Right lobe of liver (tissue), 6 donors: ENCODE measurements at regions not wholly inside any gene's neighbourhood (a gene's known extent, or its start where the extent isn't known, plus 50 kb on each side); places are given as distances from the start of the nearest gene placed in this dataset.

Source experiments
- ATAC-seq, 4 donors: fragments of 200-7000 bp; cut with Tn5 transposase; one replicate each; pipeline ENCODE4 v1.9.1; 2020; ENCODE audit warnings: mild to moderate bottlenecking in 4 of 4, moderate library complexity in 4 of 4
- DNase-seq, 3 donors: peaks; one replicate each; pipeline ENCODE4 v3.0.0-alpha.2; 2020
- H3K27ac ChIP-seq, 3 donors: fragments of 200-600 bp; one replicate each; pipeline ENCODE4 v1.8.0; 2022
- H3K27me3 ChIP-seq, 2 donors: fragments of 200-600 bp; one replicate each; pipeline ENCODE4 v1.8.0; 2022
- H3K36me3 ChIP-seq, 4 donors: fragments of 200-600 bp; sonication (generic) in 1 of 4; one replicate each; pipeline versions ENCODE4 v1.5.1 to v1.8.0; 2017 to 2022; ENCODE audit warnings: control low read depth in 1 of 4
- H3K4me1 ChIP-seq, 4 donors: fragments of 200-600 bp; sonication (generic) in 1 of 4; one replicate each; pipeline versions ENCODE4 v1.5.1 to v1.8.0; 2017 to 2022; ENCODE audit warnings: control low read depth in 1 of 4
- H3K4me3 ChIP-seq, 3 donors: fragments of 200-600 bp; one replicate each; pipeline ENCODE4 v1.8.0; 2022
- H3K9me3 ChIP-seq, 4 donors: fragments of 200-600 bp; sonication (generic) in 1 of 4; one replicate each; pipeline versions ENCODE4 v1.5.1 to v1.8.0; 2017 to 2022; ENCODE audit warnings: control low read depth in 1 of 4
- CTCF ChIP-seq, 4 donors: fragments of 200-600 bp in 3 of 4; fragments of 450-650 bp in 1 of 4; IDR thresholded peaks; one replicate each; pipeline versions ENCODE4 v1.5.1 to v1.8.0; 2016 to 2022; ENCODE audit warnings: antibody characterized with exemption in 4 of 4, mild to moderate bottlenecking in 2 of 4
- POLR2A ChIP-seq: fragments of 450-650 bp; IDR thresholded peaks from one replicate; pipeline ENCODE4 v1.6.1; 2017; ENCODE audit warnings: antibody characterized with exemption, mild to moderate bottlenecking
- WGBS: methylation state at CpG from one replicate; pipeline ENCODE4 v1.1.6; 2018; ENCODE audit warnings: low coverage, low lambda C conversion rate; ENCODE audit not compliant: insufficient coverage; ENCODE audit errors: missing lambda C conversion rate; 5-methylcytosine and 5-hydroxymethylcytosine counted together
- intact Hi-C, 2 donors: fragments of 100-400 bp; cut with DNase I; formaldehyde crosslinking; loops; one replicate each; pipeline versions ENCODE4 v1.11.2 to v1.14.1; 2022
- donor health status: DM: no; HTN: yes; CAD: no.
- donor health status: DM: no; HTN: no; CAD: no.
- donor health status: DM: no; HTN: no; CAD: no.
- donor health status: DM: no; HTN: yes; CAD: no.
- donor health status: DM: no; HTN: yes; CAD: no.

- Histone ChIP-seq H3K4me3 (peak overlapping the region; percentile 42 to 59 (median 52)), H3K4me1 (peaks cover 0 to 4% (median 0%) of the 10 kb centered on the region in 4 donors), H3K27ac (peak overlapping the region; percentile 65 to 71 (median 66)), H3K27me3 (no peaks in the 10 kb centered on the region), H3K9me3 (no peaks in the 10 kb centered on the region), H3K36me3 (no peaks in the 10 kb centered on the region)
- ATAC-seq (peak in 3 of 4 donors; percentile 85 to 87 (median 86)), DNase-seq (peak in 2 of 3 donors; percentile 74 to 79)
- peak; percentile 34 to 51 (median 46) for TF ChIP-seq CTCF (IDR thresholded peaks at IDR 0.05)
- no peak for TF ChIP-seq POLR2A
- intact Hi-C loops: no loop called here
- WGBS: 44% methylated on average over 7 of the region's 12 CpGs
Measured at GRCh38 chrX:131741103-131741581, 197.3 kb downstream of the OR13H1 start.

GRCh38 chrX:131745942-131746489, 202.1 kb downstream of the OR13H1 start:
- no peaks in the 10 kb centered on the region for H3K36me3 ChIP-seq
- TF ChIP-seq CTCF (IDR thresholded peaks at IDR 0.05) (no peak), POLR2A (no peak)
- WGBS: 36% methylated on average over 5 of the region's 5 CpGs
- H3K27ac ChIP-seq: no peak overlapping the region
- no peak for ATAC-seq
- peaks cover 0 to 5% (median 0%) of the 10 kb centered on the region in 4 donors for H3K4me1 ChIP-seq
- no peaks in the 10 kb centered on the region for H3K9me3 ChIP-seq
- no peak for DNase-seq
- intact Hi-C loops: no loop called here
- no peaks in the 10 kb centered on the region for H3K27me3 ChIP-seq
- H3K4me3 ChIP-seq: peak overlapping the region in 2 of 3 donors; percentile 43 to 66

- 38% methylated on average over 11 of the region's 14 CpGs for WGBS
- DNase-seq (peak in 2 of 3 donors; percentile 72 to 81), ATAC-seq (peak in 3 of 4 donors; percentile 69 to 72 (median 71))
- intact Hi-C loops: no loop called here
- Histone ChIP-seq H3K9me3 (no peaks in the 10 kb centered on the region), H3K4me3 (peak overlapping the region; percentile 38 to 66 (median 43)), H3K27me3 (no peaks in the 10 kb centered on the region), H3K4me1 (peaks cover 0 to 5% (median 0%) of the 10 kb centered on the region in 4 donors), H3K36me3 (no peaks in the 10 kb centered on the region), H3K27ac (peak overlapping the region; percentile 52 to 79 (median 74))
- TF ChIP-seq CTCF (IDR thresholded peaks at IDR 0.05) (peak; percentile 30 to 73 (median 46)), POLR2A (no peak)
Measured at GRCh38 chrX:131746491-131746968, 202.7 kb downstream of the OR13H1 start.

- DNase-seq (peak in 2 of 3 donors; percentile 58 to 65), ATAC-seq (peak in 3 of 4 donors; percentile 93 to 94 (median 93))
- Histone ChIP-seq H3K9me3 (no peaks in the 10 kb centered on the region), H3K36me3 (no peaks in the 10 kb centered on the region), H3K27ac (peak overlapping the region; percentile 52 to 79 (median 74)), H3K27me3 (no peaks in the 10 kb centered on the region), H3K4me3 (peak overlapping the region; percentile 38 to 66 (median 43)), H3K4me1 (peaks cover 0 to 5% (median 0%) of the 10 kb centered on the region in 4 donors)
- intact Hi-C loops: no loop called here
- TF ChIP-seq POLR2A (no peak), CTCF (IDR thresholded peaks at IDR 0.05) (peak; percentile 50 to 61 (median 55))
- 47% methylated on average over 9 of the region's 9 CpGs for WGBS
Measured at GRCh38 chrX:131747173-131747572, 203.3 kb downstream of the OR13H1 start.
